GM12801 (cell line): ENCODE measurements at regions not wholly inside any gene's neighbourhood (a gene's known extent, or its start where the extent isn't known, plus 50 kb on each side); places are given as distances from the start of the nearest gene placed in this dataset.

Experiments used
- CTCF ChIP-seq: IDR thresholded peaks from one replicate; pipeline ENCODE4 v1.5.1; 2011; ENCODE audit warnings: control low read depth; ENCODE audit not compliant: insufficient read length; ENCODE audit errors: extremely low read depth

- no peak for TF ChIP-seq CTCF
Observed at GRCh38 chr6:97703661-97704060, 420.6 kb upstream of the MMS22L start.

- no peak for TF ChIP-seq CTCF
Observed at GRCh38 chr6:97705568-97705967, 422.6 kb upstream of the MMS22L start.

- TF ChIP-seq CTCF, result no peak
Observed at GRCh38 chr6:97712751-97713150, 429.7 kb upstream of the MMS22L start.

GRCh38 chr6:97714772-97715171, 431.8 kb upstream of the MMS22L start:
- TF ChIP-seq CTCF, result no peak

GRCh38 chr6:97717086-97717485, 434.1 kb upstream of the MMS22L start:
- no peak for TF ChIP-seq CTCF

GRCh38 chr6:97726378-97726777, 443.4 kb upstream of the MMS22L start:
- no peak for TF ChIP-seq CTCF

GRCh38 chr6:97732045-97732444, 449.0 kb upstream of the MMS22L start:
- TF ChIP-seq CTCF, result no peak

GRCh38 chr6:97757575-97757974, 474.6 kb upstream of the MMS22L start:
- no peak for TF ChIP-seq CTCF
